ENCODE measurements at regions not wholly inside any gene's neighbourhood (a gene's known extent, or its start where the extent isn't known, plus 50 kb on each side); places are given as distances from the start of the nearest gene placed in this dataset.

DNA sequence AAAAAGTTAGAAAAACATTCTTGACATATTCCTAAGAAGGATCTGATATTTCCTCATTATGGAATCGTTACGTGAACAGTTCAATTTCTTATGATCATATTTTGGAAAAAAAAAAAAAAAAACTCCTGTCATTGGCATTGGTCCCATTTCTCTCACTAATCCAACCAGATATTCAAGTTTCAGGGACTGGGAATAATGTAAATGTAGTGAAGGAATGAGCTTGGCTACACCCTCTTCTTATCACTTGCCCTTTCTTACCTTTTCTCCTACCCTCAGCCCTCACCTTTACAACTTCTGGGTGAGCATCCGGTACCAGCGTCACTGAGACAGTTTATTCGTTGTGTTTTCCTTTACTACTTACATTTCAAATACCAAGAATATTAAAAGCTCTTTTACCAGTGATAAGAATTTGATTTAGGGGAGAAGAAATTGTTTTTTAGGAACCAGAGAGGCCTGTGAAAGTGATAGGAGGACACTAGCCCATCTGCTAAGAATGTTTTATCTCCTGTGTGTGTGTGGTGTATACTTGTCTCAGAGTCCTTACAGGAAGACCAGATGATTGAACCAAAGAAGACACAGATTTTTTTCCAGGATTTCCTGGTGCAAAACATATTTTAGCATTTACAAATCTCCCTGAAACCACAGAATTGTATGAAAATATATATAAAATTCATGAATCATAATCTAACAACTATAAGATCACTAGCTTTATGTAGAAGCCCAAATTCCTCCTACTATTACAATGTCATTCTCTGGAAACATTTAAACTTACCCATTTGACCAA is 946.7 kb downstream of the ZPLD1 start:
- no peak for TF ChIP-seq CTCF (optimal IDR thresholded peaks at IDR 0.05 in 1 of 3, IDR thresholded peaks at IDR 0.05 in 1 of 3, conservative IDR thresholded peaks at IDR 0.05 in 1 of 3; ENCODE audit: extremely low read depth in 1 of 3, insufficient read depth in 2 of 3, low read length in 3 of 3)
- no peak for TF ChIP-seq EZH2 (IDR thresholded peaks at IDR 0.05; ENCODE audit: low read length)
